ENCODE measurements at regions not wholly inside any gene's neighbourhood (a gene's known extent, or its start where the extent isn't known, plus 50 kb on each side); places are given as distances from the start of the nearest gene placed in this dataset.
A peak's percentile ranks its signal among the peaks of the same experiment; 100 is the strongest.

GRCh38 chr4:104408878-104409277 is 85.8 kb downstream of the CXXC4 start:
- Histone ChIP-seq H3K4me3 (replicated peaks in 1 of 4; ENCODE audit: control extremely low read depth in 1 of 4, insufficient read depth in 1 of 4, low read depth in 3 of 4, low read length in 4 of 4) (no peak overlapping the region), H3K27me3 (ENCODE audit: control insufficient read depth, insufficient read depth, low read length) (no peaks in the 10 kb centered on the region), H3K9me3 (ENCODE audit: control insufficient read depth, insufficient read depth, low read depth, low read length) (no peaks in the 10 kb centered on the region), H3K27ac (ENCODE audit: insufficient read depth, low read length) (no peak overlapping the region), H2AFZ (ENCODE audit: low read length) (no peak overlapping the region), H4K20me1 (ENCODE audit: control insufficient read depth, extremely low read depth, insufficient read depth, low read length) (no peaks in the 10 kb centered on the region), H3K4me2 (ENCODE audit: extremely low read depth, insufficient read depth, low read length) (no peak overlapping the region), H3K4me1 (ENCODE audit: control insufficient read depth, extremely low read depth, insufficient read depth, low read length) (no peaks in the 10 kb centered on the region), H3K36me3 (ENCODE audit: control insufficient read depth, insufficient read depth, low read length) (no peaks in the 10 kb centered on the region), H3K79me2 (ENCODE audit: control insufficient read depth, insufficient read depth, low read length) (no peaks in the 10 kb centered on the region), H3K9ac (ENCODE audit: insufficient read depth, low read length) (no peak overlapping the region)
- TF ChIP-seq CTCF (conservative IDR thresholded peaks at IDR 0.05 in 1 of 2, IDR thresholded peaks at IDR 0.05 in 1 of 2; ENCODE audit: low read depth in 1 of 2, low read length in 2 of 2) (no peak), EZH2 (IDR thresholded peaks at IDR 0.05; ENCODE audit: low read length, missing control alignments) (no peak)
- no peak for DNase-seq (ENCODE audit: low read depth in 2 of 2)

DNA sequence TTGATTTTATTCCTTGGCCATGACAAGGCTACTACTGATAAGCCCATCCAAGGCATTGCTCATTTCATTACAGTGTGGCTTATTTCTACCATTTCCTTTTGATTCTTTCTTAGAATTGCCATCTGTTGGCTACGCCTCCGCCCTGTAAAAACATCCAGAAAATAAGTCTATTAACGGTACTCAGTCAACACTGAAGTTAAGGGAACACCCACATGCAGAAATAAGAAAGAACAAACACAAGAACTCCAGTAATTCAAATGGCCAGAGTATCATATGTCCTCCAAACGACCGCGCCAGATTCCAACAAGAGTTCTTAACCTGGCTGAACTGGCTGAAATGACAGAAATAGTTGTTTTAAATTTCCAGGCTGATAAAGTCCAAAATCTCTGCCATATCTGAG is 90.3 kb downstream of the CXXC4 start:
- Histone ChIP-seq H4K20me1 (ENCODE audit: control insufficient read depth, extremely low read depth, insufficient read depth, low read length) (no peaks in the 10 kb centered on the region), H3K4me3 (replicated peaks in 1 of 4; ENCODE audit: control extremely low read depth in 1 of 4, insufficient read depth in 1 of 4, low read depth in 3 of 4, low read length in 4 of 4) (no peak overlapping the region), H3K9me3 (ENCODE audit: control insufficient read depth, insufficient read depth, low read depth, low read length) (no peaks in the 10 kb centered on the region), H3K36me3 (ENCODE audit: control insufficient read depth, insufficient read depth, low read length) (no peaks in the 10 kb centered on the region), H3K27ac (ENCODE audit: insufficient read depth, low read length) (no peak overlapping the region), H2AFZ (ENCODE audit: low read length) (no peak overlapping the region), H3K4me1 (ENCODE audit: control insufficient read depth, extremely low read depth, insufficient read depth, low read length) (no peaks in the 10 kb centered on the region), H3K79me2 (ENCODE audit: control insufficient read depth, insufficient read depth, low read length) (no peaks in the 10 kb centered on the region), H3K27me3 (ENCODE audit: control insufficient read depth, insufficient read depth, low read length) (no peaks in the 10 kb centered on the region), H3K4me2 (ENCODE audit: extremely low read depth, insufficient read depth, low read length) (no peak overlapping the region), H3K9ac (ENCODE audit: insufficient read depth, low read length) (no peak overlapping the region)
- TF ChIP-seq EZH2 (IDR thresholded peaks at IDR 0.05; ENCODE audit: low read length, missing control alignments) (no peak), CTCF (conservative IDR thresholded peaks at IDR 0.05 in 1 of 2, IDR thresholded peaks at IDR 0.05 in 1 of 2; ENCODE audit: low read depth in 1 of 2, low read length in 2 of 2) (no peak)
- DNase-seq (ENCODE audit: low read depth in 2 of 2) = no peak

DNA sequence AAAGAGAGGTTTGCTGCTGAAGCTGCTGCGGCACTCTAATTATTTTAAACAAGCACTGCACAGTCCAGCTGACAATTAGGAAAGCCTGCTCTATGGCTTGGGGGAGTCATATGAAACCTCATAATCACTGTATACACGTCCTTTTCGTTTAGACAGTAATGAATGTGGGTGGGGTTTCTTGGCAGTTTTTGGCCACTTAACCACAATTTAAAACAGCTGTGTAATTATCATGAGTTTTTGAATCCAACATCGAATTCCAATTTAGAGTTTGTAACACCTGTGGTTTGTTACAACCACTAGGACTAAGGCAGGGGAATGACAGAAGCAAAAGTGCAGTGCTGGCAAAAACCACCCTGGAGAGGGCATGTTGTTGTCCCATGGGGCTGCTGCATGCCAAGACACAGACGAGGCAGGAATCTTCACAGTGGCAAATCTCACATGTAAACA is 99.5 kb downstream of the CXXC4 start:
- no peak overlapping the region for H3K9ac ChIP-seq (ENCODE audit: insufficient read depth, low read length)
- H3K27me3 ChIP-seq (ENCODE audit: control insufficient read depth, insufficient read depth, low read length) = no peaks in the 10 kb centered on the region
- no peaks in the 10 kb centered on the region for H3K9me3 ChIP-seq (ENCODE audit: control insufficient read depth, insufficient read depth, low read depth, low read length)
- H2AFZ ChIP-seq (ENCODE audit: low read length) = no peak overlapping the region
- H3K79me2 ChIP-seq (ENCODE audit: control insufficient read depth, insufficient read depth, low read length) = no peaks in the 10 kb centered on the region
- no peaks in the 10 kb centered on the region for H3K4me1 ChIP-seq (ENCODE audit: control insufficient read depth, extremely low read depth, insufficient read depth, low read length)
- no peak overlapping the region for H3K4me3 ChIP-seq (replicated peaks in 1 of 4; ENCODE audit: control extremely low read depth in 1 of 4, insufficient read depth in 1 of 4, low read depth in 3 of 4, low read length in 4 of 4)
- no peak overlapping the region for H3K4me2 ChIP-seq (ENCODE audit: extremely low read depth, insufficient read depth, low read length)
- no peaks in the 10 kb centered on the region for H4K20me1 ChIP-seq (ENCODE audit: control insufficient read depth, extremely low read depth, insufficient read depth, low read length)
- DNase-seq (ENCODE audit: low read depth in 2 of 2) = peak; percentile 17 to 53
- no peak overlapping the region for H3K27ac ChIP-seq (ENCODE audit: insufficient read depth, low read length)
- TF ChIP-seq CTCF (conservative IDR thresholded peaks at IDR 0.05 in 1 of 2, IDR thresholded peaks at IDR 0.05 in 1 of 2; ENCODE audit: low read depth in 1 of 2, low read length in 2 of 2) (no peak), EZH2 (IDR thresholded peaks at IDR 0.05; ENCODE audit: low read length, missing control alignments) (no peak)
- no peaks in the 10 kb centered on the region for H3K36me3 ChIP-seq (ENCODE audit: control insufficient read depth, insufficient read depth, low read length)
